Neural cell (in vitro differentiated cells): ENCODE measurements at regions not wholly inside any gene's neighbourhood (a gene's known extent, or its start where the extent isn't known, plus 50 kb on each side); places are given as distances from the start of the nearest gene placed in this dataset.
"Not testable (repeated sequence)": the region's sequence is repeated elsewhere in the genome, so short reads cannot be mapped to it uniquely, and the experiment has no call there.

Experiments
- H2AFZ ChIP-seq: fragments of 200-600, 300-800 bp; sonication (generic), shearing (Covaris generic); 2 replicates; pipeline ENCODE4 v1.6.0; 2014; ENCODE audit warnings: low read depth, mild to moderate bottlenecking, antibody characterized with exemption, low read length, moderate library complexity
- H3F3A ChIP-seq: fragments of 200-600 bp; shearing (Covaris generic); 2 replicates; pipeline ENCODE4 v1.6.1; 2016; ENCODE audit warnings: mild to moderate bottlenecking, moderate library complexity, mixed read lengths, antibody characterized with exemption, low read length; ENCODE audit not compliant: insufficient read depth, poor library complexity, severe bottlenecking
- H3K27ac ChIP-seq: fragments of 200-600, 300-800 bp; sonication (generic), shearing (Covaris generic); 2 replicates; pipeline ENCODE4 v1.5.1; 2014; ENCODE audit warnings: mild to moderate bottlenecking, low read length, moderate library complexity
- H3K27me3 ChIP-seq: fragments of 300-800, 200-600 bp; sonication (generic), shearing (Covaris generic); 2 replicates; pipeline ENCODE4 v1.6.0; 2014; ENCODE audit warnings: mild to moderate bottlenecking, low read depth, low read length, moderate library complexity; ENCODE audit not compliant: insufficient read depth
- H3K36me3 ChIP-seq: fragments of 300-800, 200-600 bp; sonication (generic), shearing (Covaris generic); 2 replicates; pipeline ENCODE4 v1.5.1; 2014; ENCODE audit warnings: mild to moderate bottlenecking, antibody characterized with exemption, low read length, moderate library complexity; ENCODE audit not compliant: insufficient read depth
- H3K4me2 ChIP-seq: fragments of 300-800, 200-600 bp; sonication (generic), shearing (Covaris generic); 2 replicates; pipeline ENCODE4 v1.6.0; 2014; ENCODE audit warnings: mild to moderate bottlenecking, low read length
- H3K4me3 ChIP-seq: fragments of 300-800, 200-600 bp; sonication (generic), shearing (Covaris generic); 2 replicates; pipeline ENCODE4 v1.5.1; 2014; ENCODE audit warnings: mild to moderate bottlenecking, low read length, moderate library complexity
- H3K79me2 ChIP-seq: fragments of 200-600 bp; shearing (Covaris generic); replicated peaks from 2 replicates; pipeline ENCODE4 v1.6.0; 2014; ENCODE audit warnings: mild to moderate bottlenecking, low read length, moderate library complexity; ENCODE audit not compliant: insufficient read depth
- H3K9ac ChIP-seq: fragments of 300-800, 200-600 bp; sonication (generic), shearing (Covaris generic); 2 replicates; pipeline ENCODE4 v1.6.1; 2016; ENCODE audit warnings: mild to moderate bottlenecking, low read length, mixed read lengths
- H3K9me2 ChIP-seq: fragments of 200-600 bp; shearing (Covaris generic); 2 replicates; pipeline ENCODE4 v1.6.1; 2016; ENCODE audit warnings: mild to moderate bottlenecking, low read length, mixed read lengths; ENCODE audit not compliant: insufficient read depth
- H3K9me3 ChIP-seq: fragments of 200-600, 300-800 bp; sonication (generic), shearing (Covaris generic); 2 replicates; pipeline ENCODE4 v1.6.1; 2016; ENCODE audit warnings: mild to moderate bottlenecking, mixed run types, low read length, moderate library complexity, mixed read lengths
- H4K20me1 ChIP-seq: fragments of 200-600 bp; shearing (Covaris generic); 2 replicates; pipeline ENCODE4 v1.6.1; 2016; ENCODE audit warnings: mild to moderate bottlenecking, mixed run types; ENCODE audit not compliant: insufficient read depth
- EP300 ChIP-seq: fragments of 450-650 bp; conservative IDR thresholded peaks from 2 replicates; pipeline ENCODE4 v1.6.1; 2014; ENCODE audit warnings: antibody characterized with exemption, mild to moderate bottlenecking, moderate library complexity; ENCODE audit not compliant: poor library complexity, severe bottlenecking
- EZH2 ChIP-seq: fragments of 200-600, 300-800 bp; shearing (Covaris generic), sonication (generic); IDR thresholded peaks from 2 replicates; pipeline ENCODE4 v1.6.1; 2014; ENCODE audit warnings: antibody characterized with exemption, low read length, borderline replicate concordance, mild to moderate bottlenecking; ENCODE audit not compliant: insufficient read depth, poor library complexity, severe bottlenecking
- MXI1 ChIP-seq: fragments of 450-650 bp; conservative IDR thresholded peaks from 2 replicates; pipeline ENCODE4 v1.6.1; 2014; ENCODE audit warnings: antibody characterized with exemption, mild to moderate bottlenecking; ENCODE audit not compliant: poor library complexity, severe bottlenecking
- TAF1 ChIP-seq: IDR thresholded peaks from 2 replicates; pipeline ENCODE4 v1.6.1; 2012; ENCODE audit warnings: low read depth
- TF ChIP-seq, protein P1 (sequence below): fragments of 450-650 bp; IDR thresholded peaks from 2 replicates; pipeline ENCODE4 v1.5.1; 2014; ENCODE audit warnings: antibody characterized with exemption, mild to moderate bottlenecking, moderate library complexity; ENCODE audit not compliant: poor library complexity, severe bottlenecking
- TF ChIP-seq, protein P2 (sequence below): IDR thresholded peaks from 2 replicates; pipeline ENCODE4 v1.6.1; 2012; ENCODE audit warnings: borderline replicate concordance

DNA sequence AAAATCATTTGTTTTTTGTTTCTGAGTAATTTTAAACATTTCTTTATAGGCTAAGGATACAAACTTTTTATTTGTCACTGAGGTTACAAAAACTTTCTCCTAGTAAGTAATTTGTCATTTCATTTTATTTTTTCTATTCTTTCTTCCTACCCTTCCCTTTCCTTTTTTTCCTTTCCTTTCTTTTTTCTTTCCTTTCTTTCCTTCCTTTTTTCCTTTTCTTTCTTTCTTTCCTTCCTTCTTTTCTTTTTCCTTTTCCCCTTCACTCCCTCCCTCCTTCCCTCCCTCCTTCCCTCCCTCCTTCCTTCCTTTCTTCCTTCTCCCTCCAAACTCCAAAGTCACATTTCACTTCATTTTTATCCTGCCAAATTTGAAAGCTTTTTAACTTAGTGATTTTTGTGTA lies 115.1 kb upstream of the FAN1 start:
- Histone ChIP-seq H3K4me3 (no peak overlapping the region), H3K36me3 (no peaks in the 10 kb centered on the region), H4K20me1 (no peaks in the 10 kb centered on the region), H3K9me2 (no peaks in the 10 kb centered on the region), H3K27me3 (no peaks in the 10 kb centered on the region), H3F3A (no peaks in the 10 kb centered on the region), H3K79me2 (no peaks in the 10 kb centered on the region), H2AFZ (no peak overlapping the region), H3K9ac (no peak overlapping the region), H3K4me2 (no peak overlapping the region), H3K9me3 (no peaks in the 10 kb centered on the region), H3K27ac (no peak overlapping the region)
- TF ChIP-seq MXI1 (no peak), TAF1 (no peak), EZH2 (no peak)
- TF ChIP-seq, protein P1, sequence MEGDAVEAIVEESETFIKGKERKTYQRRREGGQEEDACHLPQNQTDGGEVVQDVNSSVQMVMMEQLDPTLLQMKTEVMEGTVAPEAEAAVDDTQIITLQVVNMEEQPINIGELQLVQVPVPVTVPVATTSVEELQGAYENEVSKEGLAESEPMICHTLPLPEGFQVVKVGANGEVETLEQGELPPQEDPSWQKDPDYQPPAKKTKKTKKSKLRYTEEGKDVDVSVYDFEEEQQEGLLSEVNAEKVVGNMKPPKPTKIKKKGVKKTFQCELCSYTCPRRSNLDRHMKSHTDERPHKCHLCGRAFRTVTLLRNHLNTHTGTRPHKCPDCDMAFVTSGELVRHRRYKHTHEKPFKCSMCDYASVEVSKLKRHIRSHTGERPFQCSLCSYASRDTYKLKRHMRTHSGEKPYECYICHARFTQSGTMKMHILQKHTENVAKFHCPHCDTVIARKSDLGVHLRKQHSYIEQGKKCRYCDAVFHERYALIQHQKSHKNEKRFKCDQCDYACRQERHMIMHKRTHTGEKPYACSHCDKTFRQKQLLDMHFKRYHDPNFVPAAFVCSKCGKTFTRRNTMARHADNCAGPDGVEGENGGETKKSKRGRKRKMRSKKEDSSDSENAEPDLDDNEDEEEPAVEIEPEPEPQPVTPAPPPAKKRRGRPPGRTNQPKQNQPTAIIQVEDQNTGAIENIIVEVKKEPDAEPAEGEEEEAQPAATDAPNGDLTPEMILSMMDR = no peak

- H3K27ac ChIP-seq = no peak overlapping the region
- H4K20me1 ChIP-seq = no peaks in the 10 kb centered on the region
- H3K9me2 ChIP-seq = no peaks in the 10 kb centered on the region
- TF ChIP-seq, protein P2, sequence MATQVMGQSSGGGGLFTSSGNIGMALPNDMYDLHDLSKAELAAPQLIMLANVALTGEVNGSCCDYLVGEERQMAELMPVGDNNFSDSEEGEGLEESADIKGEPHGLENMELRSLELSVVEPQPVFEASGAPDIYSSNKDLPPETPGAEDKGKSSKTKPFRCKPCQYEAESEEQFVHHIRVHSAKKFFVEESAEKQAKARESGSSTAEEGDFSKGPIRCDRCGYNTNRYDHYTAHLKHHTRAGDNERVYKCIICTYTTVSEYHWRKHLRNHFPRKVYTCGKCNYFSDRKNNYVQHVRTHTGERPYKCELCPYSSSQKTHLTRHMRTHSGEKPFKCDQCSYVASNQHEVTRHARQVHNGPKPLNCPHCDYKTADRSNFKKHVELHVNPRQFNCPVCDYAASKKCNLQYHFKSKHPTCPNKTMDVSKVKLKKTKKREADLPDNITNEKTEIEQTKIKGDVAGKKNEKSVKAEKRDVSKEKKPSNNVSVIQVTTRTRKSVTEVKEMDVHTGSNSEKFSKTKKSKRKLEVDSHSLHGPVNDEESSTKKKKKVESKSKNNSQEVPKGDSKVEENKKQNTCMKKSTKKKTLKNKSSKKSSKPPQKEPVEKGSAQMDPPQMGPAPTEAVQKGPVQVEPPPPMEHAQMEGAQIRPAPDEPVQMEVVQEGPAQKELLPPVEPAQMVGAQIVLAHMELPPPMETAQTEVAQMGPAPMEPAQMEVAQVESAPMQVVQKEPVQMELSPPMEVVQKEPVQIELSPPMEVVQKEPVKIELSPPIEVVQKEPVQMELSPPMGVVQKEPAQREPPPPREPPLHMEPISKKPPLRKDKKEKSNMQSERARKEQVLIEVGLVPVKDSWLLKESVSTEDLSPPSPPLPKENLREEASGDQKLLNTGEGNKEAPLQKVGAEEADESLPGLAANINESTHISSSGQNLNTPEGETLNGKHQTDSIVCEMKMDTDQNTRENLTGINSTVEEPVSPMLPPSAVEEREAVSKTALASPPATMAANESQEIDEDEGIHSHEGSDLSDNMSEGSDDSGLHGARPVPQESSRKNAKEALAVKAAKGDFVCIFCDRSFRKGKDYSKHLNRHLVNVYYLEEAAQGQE = no peak
- TF ChIP-seq EP300 (no peak), MXI1 (no peak)
- no peaks in the 10 kb centered on the region for H3F3A ChIP-seq
- H3K4me2 ChIP-seq = no peak overlapping the region
- H3K9ac ChIP-seq = no peak overlapping the region
- H3K79me2 ChIP-seq = no peaks in the 10 kb centered on the region
- H3K36me3 ChIP-seq = no peaks in the 10 kb centered on the region
- no peak overlapping the region for H3K4me3 ChIP-seq
- H2AFZ ChIP-seq = no peak overlapping the region
- no peaks in the 10 kb centered on the region for H3K9me3 ChIP-seq
- H3K27me3 ChIP-seq = no peaks in the 10 kb centered on the region
These were observed 112.2 kb upstream of the FAN1 start for GRCh38 chr15:30791239-30792175.

DNA sequence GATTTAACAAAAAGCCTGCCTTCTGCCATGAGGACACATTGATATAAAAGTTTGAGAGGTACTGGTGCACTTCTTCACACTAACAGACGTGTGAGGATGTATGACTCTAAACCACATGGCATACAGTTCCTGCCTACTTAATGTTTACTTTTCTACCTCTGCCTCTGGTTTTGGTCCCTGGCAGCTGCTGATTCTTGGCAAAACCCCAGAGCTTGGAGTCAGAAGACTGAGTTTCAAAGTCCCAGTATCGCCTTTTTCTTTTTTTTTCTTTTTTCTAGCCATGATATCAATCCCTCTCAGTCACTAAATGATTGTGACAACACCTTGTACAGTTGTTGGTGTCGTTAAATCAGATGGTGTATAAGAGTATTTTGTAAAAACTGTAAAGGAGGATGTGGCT lies 110.9 kb upstream of the FAN1 start:
- H4K20me1 ChIP-seq, H3K9me2 ChIP-seq, H3K9ac ChIP-seq, H3K27me3 ChIP-seq, H3K79me2 ChIP-seq, H2AFZ ChIP-seq, H3K4me3 ChIP-seq, H3F3A ChIP-seq, H3K4me2 ChIP-seq, H3K27ac ChIP-seq, H3K36me3 ChIP-seq, H3K9me3 ChIP-seq: not testable (repeated sequence)
